CD4-positive, alpha-beta T cell treated with Interleukin-21 for 1 hour (primary cell): ENCODE measurements at regions not wholly inside any gene's neighbourhood (a gene's known extent, or its start where the extent isn't known, plus 50 kb on each side); places are given as distances from the start of the nearest gene placed in this dataset.

ENCODE experiments used
- DNase-seq: peaks from one replicate; pipeline ENCODE4 v3.0.0-alpha.2; 2020

- no peak for DNase-seq
These were observed 123.2 kb downstream of the MAB21L3 start for GRCh38 chr1:116234429-116234828.

GRCh38 chr1:116239916-116240315, 128.7 kb downstream of the MAB21L3 start:
- no peak for DNase-seq

- DNase-seq: no peak
These were observed 130.3 kb upstream of the ATP1A1 start for GRCh38 chr1:116242741-116243140.

GRCh38 chr1:116243333-116244054, 129.6 kb upstream of the ATP1A1 start:
- DNase-seq: no peak

- no peak for DNase-seq
These were observed 126.9 kb upstream of the ATP1A1 start for GRCh38 chr1:116246174-116246573.

DNA sequence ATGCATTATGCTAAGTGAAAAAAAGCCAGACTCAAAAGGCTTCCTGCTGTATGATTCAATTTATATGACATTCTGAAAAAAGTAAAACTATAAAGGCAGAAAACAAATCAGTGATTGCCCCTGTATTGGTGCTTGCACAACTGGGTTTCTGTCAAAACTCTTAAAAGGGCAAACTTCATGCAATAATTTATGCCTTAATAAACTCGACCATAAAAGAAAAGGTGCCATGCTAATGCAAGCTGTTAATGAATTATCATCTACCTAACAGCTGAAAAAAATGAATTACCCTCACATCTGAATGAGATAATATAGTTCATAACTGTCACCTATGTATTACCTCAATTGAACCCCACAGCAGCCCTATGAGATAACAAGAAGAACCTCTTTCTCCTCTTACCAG, 120.8 kb upstream of the ATP1A1 start:
- no peak for DNase-seq

DNA sequence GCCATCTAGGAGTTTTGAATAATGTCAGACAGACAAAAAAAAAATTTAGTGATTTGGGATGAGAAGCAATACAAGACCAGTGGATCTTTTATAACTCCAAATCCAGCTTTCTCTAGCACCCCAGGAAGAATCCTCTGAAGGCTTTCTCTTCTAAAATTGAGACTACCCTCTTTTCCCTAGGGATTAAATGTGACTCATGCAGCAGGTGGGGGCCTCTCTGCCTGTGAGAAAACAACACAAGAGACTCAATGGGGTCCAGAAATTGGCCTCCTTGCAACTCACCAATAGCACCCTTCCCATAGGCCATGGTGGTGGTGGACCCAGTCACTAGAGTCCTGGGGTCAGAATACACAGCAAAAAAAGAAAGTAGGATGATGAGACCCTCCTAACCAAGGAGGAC, 120.3 kb upstream of the ATP1A1 start:
- DNase-seq: no peak

GRCh38 chr1:116253566-116254382, 119.3 kb upstream of the ATP1A1 start:
- no peak for DNase-seq

DNA sequence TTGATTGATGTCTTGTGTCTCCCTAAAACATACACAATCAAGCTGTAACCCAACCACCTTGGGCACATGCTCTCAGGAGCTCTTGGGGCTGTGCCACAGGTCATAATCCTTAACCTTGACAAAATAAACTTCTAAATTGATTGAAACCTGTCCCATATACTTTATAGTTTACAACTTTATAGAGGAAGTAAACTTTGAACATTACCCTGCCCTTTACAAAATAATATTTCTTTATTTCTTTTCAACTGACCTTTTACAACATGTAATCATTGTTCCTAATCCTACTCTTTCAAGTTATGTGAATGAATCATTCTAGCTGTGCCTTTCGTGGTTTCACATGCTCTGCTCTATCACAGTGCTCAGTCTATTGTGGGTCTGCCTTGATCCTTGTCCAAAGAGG, 118.3 kb upstream of the ATP1A1 start:
- no peak for DNase-seq

DNA sequence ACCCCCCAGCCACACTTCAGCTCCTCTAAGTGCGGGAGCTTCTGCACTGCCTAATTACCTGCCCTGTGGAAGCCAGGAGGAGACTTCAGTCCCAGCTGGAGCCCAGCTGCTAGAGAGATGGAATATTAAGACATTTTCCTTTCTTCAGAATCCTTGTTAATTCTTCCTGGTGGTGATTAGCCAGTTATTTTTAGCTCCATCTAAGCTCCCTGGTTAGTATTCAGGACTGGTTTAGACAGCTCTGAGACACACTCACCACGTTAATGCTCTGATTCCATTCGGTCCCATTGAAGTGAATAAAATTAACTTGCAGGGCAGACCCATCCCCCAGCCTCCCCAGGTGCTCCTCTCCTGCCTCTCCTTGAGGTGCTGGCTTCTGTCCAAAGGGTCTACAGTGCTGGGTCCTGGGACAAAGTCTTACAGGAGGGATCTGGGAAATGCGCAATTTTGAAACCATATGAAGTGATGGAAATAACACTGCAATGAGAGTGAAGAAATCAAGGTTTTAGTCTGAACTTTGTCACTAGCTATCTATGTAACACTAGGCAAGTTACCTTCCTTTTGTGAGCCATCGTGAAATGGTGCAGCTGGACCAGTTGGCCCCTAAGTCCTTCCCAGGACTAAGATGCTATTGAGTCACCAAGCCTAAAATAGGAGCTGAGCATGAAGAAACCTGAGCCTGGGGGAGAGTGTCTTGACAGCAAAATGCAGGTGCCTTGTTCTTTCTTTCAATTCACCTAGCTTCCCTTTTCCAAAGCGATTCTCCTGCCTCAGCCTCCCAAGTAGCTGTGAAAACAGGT, 117.4 kb upstream of the ATP1A1 start:
- no peak for DNase-seq

GRCh38 chr1:116256286-116256649, 116.8 kb upstream of the ATP1A1 start:
- DNase-seq: no peak

DNA sequence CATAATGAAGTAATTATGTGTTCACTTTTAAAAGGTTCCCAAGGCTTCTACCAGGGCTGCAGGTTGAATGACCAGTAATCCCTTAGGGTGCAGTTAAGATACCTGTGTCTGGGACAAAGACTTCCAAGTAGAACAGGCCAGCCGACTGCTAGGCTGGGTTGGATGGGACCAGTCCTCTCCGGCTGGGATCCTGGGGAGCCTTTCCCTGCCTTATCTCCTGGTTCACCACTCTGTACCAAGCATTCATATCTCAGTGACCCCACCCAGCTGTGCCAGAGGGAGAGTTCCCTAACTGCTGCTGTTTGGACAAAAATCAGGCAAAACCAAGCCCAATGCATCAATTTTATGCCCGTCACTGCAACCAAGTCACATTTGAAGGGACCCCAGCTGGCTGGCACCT, 116.2 kb upstream of the ATP1A1 start:
- no peak for DNase-seq

- DNase-seq: no peak
These were observed 115.7 kb upstream of the ATP1A1 start for GRCh38 chr1:116257341-116257767.

DNA sequence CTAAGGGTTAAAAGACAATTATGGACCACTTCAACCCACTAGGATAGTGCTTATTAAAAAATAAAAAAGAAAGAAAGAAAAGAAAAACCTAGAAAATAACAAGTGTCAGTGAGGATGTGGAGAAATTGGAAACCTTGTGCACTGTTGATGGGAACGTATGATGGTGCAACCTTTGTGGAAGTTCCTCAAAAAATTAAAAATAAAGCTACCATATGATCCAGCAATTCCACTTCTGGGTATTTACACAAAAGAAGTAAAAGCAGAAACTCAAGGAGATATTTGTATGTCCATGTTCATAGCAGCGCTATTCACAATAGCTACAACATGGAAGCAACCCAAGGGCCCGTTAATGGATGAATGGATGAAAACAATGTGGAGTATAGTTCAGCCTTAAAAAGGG, 115.2 kb upstream of the ATP1A1 start:
- no peak for DNase-seq

GRCh38 chr1:116258668-116259419, 114.2 kb upstream of the ATP1A1 start:
- DNase-seq: no peak

DNA sequence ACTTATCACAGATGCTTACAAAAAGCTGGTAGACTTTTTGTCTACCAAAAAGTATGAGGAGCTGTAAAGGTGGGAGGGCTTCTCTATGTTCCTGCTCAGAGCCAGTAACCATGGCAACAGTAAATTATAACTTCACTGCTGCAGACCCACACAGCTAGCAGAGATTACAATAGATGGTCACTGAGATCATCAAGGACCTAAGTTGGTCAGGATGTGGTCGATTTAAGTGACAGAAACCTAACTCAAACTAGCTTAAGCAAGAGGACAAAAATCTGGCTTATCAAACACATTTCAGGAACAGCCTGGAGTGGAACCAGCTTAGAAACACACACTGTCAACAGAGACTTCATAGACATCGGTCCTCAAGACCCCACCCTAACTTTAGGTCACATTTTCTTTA, 113.4 kb upstream of the ATP1A1 start:
- DNase-seq: no peak

- DNase-seq: no peak
These were observed 112.9 kb upstream of the ATP1A1 start for GRCh38 chr1:116260115-116260514.

DNA sequence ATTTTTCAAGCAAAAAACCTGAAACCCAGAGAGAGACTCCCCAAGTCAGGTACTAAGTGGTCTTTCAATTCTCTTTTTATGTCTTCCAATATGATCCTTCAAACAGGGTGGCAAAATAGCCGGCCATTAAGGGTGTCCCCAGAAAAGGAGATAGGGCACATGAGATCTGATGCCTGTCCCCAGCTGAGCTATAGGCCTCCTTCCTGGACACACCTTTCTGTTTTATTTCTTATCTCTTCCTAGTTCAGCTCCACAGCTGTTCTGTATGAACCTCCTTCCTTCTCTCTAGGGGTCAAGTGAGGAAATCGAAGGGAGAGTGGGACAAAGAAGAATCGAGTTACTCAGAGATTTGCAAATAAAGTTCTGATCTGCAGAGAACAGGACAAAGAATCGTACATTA, 112.4 kb upstream of the ATP1A1 start:
- no peak for DNase-seq

GRCh38 chr1:116261227-116261626, 111.8 kb upstream of the ATP1A1 start:
- DNase-seq: no peak

- no peak for DNase-seq
These were observed 110.6 kb upstream of the ATP1A1 start for GRCh38 chr1:116262207-116262994.

GRCh38 chr1:116262995-116263385, 110.1 kb upstream of the ATP1A1 start:
- no peak for DNase-seq
